GM19463 (cell line): ENCODE measurements at regions not wholly inside any gene's neighbourhood (a gene's known extent, or its start where the extent isn't known, plus 50 kb on each side); places are given as distances from the start of the nearest gene placed in this dataset.

Source experiments
- ATAC-seq: cut with Tn5 transposase; IDR thresholded peaks from one replicate; pipeline ENCODE4 v1.9.1; 2021; ENCODE audit warnings: mild to moderate bottlenecking, moderate library complexity; ENCODE audit not compliant: unreplicated experiment

- ATAC-seq: no peak
Observed at GRCh38 chr20:50242548-50242862, 51.9 kb downstream of the CEBPB start.

- no peak for ATAC-seq
Observed at GRCh38 chr20:50242863-50243609, 52.4 kb downstream of the CEBPB start.

GRCh38 chr20:50243610-50244351, 53.2 kb downstream of the CEBPB start:
- no peak for ATAC-seq

- ATAC-seq: no peak
Observed at GRCh38 chr20:50244352-50245149, 53.9 kb downstream of the CEBPB start.

- ATAC-seq: no peak
Observed at GRCh38 chr20:50245498-50246366, 55.1 kb downstream of the CEBPB start.

GRCh38 chr20:50246367-50247195, 56.0 kb downstream of the CEBPB start:
- ATAC-seq: no peak

GRCh38 chr20:50247196-50248094, 56.8 kb downstream of the CEBPB start:
- no peak for ATAC-seq

- ATAC-seq: no peak
Observed at GRCh38 chr20:50248104-50248641, 57.5 kb downstream of the CEBPB start.

GRCh38 chr20:50249447-50250388, 59.1 kb downstream of the CEBPB start:
- ATAC-seq: no peak

GRCh38 chr20:50250679-50251382, 60.2 kb downstream of the CEBPB start:
- no peak for ATAC-seq

GRCh38 chr20:50251383-50251748, 60.7 kb downstream of the CEBPB start:
- no peak for ATAC-seq

- ATAC-seq: no peak
Observed at GRCh38 chr20:50251992-50252511, 61.4 kb downstream of the CEBPB start.

- ATAC-seq: no peak
Observed at GRCh38 chr20:50252701-50253100, 62.1 kb downstream of the CEBPB start.

GRCh38 chr20:50253101-50253500, 62.5 kb downstream of the CEBPB start:
- no peak for ATAC-seq

- no peak for ATAC-seq
Observed at GRCh38 chr20:50254466-50255079, 63.9 kb downstream of the CEBPB start.

GRCh38 chr20:50256577-50256976, 65.9 kb downstream of the CEBPB start:
- ATAC-seq: no peak
